ENCODE measurements at regions not wholly inside any gene's neighbourhood (a gene's known extent, or its start where the extent isn't known, plus 50 kb on each side); places are given as distances from the start of the nearest gene placed in this dataset.
"Not testable (repeated sequence)": the region's sequence is repeated elsewhere in the genome, so short reads cannot be mapped to it uniquely, and the experiment has no call there.

GRCh38 chr5:124132843-124133242 is 613.6 kb downstream of the ZNF608 start:
- DNase-seq (ENCODE audit: low spot score): no peak

- no peak for DNase-seq (ENCODE audit: low spot score)
Observed at GRCh38 chr5:124131466-124131865, 615.0 kb downstream of the ZNF608 start.

- no peak for DNase-seq (ENCODE audit: low spot score)
Observed at GRCh38 chr5:124130816-124131215, 615.6 kb downstream of the ZNF608 start.

GRCh38 chr5:124128867-124129266 is 616.9 kb downstream of the CSNK1G3 start:
- DNase-seq (ENCODE audit: low spot score): no peak

GRCh38 chr5:124126504-124127217 is 614.7 kb downstream of the CSNK1G3 start:
- DNase-seq (ENCODE audit: low spot score): no peak

GRCh38 chr5:124124711-124125229 is 612.8 kb downstream of the CSNK1G3 start:
- peak; percentile 82 for DNase-seq (ENCODE audit: low spot score)

GRCh38 chr5:124121198-124121597 is 609.2 kb downstream of the CSNK1G3 start:
- no peak for DNase-seq (ENCODE audit: low spot score)

DNA sequence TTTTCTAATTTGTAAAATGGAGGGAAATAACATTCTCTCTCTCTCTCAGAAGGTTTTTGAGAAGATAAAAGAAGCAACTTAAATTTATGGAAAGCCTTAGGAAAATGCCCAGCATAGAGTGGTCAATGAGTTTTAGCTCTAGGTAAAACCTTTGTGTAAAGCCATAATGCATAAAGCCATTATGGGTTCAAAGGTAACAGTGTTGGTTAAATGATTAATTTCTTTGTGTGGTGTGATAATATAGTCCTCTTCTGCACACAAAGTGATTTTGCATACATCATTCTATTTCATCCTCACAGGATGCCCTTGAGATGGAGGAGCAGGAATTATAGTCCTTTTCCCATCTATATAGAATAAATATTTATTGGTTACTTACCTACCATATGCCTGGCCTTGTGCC is 602.9 kb downstream of the CSNK1G3 start:
- DNase-seq (ENCODE audit: low spot score): no peak

DNA sequence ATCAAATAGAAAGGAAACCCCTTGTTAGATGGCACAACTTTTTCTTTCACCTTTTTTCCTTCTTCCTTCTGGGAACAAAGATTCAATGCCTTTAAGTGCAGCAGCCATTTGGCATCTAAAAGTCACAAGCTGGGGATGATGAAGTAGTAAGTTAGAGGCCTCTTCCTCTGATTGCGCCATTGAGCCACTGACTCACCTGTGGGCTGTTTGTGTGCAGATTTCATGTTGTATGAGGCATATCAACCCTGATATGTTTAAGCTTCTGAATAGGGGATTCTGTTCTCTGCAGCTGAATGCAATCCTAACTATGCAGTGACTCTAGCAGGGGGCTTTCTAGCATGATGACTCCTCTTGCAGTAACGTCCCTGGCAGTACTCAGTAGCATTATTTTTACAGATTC is 599.9 kb downstream of the CSNK1G3 start:
- DNase-seq (ENCODE audit: low spot score): no peak

DNA sequence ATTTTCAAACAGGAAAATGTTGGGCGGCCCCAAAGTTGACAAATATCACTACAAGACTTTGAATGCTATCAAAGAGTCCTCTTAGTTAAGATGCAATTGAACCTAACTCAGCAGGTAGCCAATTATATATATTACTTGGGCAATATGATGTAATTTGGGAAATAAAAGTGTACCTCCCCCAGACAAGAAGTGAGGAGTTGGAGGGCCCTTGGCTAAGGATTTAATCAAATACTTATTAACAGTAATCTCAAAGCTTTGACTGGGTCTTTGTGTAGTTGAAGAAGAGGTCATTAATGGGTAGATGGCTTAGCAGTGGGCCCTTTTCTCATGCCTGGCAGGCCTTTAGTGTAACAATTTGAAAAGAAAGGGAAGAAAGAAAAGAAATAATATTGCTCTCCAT is 599.0 kb downstream of the CSNK1G3 start:
- no peak for DNase-seq (ENCODE audit: low spot score)

- no peak for DNase-seq (ENCODE audit: low spot score)
Observed at GRCh38 chr5:124105326-124105725, 593.3 kb downstream of the CSNK1G3 start.

- no peak for DNase-seq (ENCODE audit: low spot score)
Observed at GRCh38 chr5:124104821-124105220, 592.8 kb downstream of the CSNK1G3 start.

DNA sequence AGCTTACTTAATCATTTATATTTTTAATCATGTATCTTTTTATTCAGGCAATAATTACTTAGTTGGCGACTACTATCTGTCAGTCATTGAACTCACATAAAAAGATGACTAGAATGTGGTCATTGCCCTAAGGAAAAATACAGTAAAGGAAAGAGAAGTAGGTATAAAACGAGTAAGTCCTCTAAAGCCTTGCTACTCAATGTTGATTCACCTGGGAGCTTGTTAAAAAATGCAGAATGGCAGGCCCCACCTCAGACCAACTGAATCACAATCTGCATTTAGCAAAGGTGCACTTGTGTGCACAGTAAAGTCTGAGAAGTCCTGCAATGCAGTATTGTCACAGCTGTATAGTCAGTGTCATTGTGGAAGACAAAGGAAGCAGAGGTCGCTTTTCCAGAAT is 592.4 kb downstream of the CSNK1G3 start:
- DNase-seq (ENCODE audit: low spot score): no peak

DNA sequence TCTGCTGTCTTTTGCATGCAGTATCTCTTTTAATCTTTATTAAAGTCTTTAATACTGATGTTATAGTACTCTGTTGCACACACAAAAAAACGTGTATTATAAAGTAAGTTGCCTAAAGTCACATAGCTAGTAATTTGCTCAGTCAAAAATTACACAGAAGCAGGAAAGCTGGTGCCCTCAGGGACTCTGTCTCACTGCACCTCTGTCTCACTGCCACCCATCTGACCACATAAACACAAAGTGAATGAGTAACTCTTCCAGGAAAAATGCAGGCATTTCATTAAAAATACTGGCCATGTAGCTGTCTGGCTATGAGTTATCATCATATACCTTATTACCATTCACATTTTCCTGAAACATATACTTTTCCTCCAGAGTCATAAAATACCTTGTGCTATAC is 591.7 kb downstream of the CSNK1G3 start:
- DNase-seq (ENCODE audit: low spot score): no peak

DNA sequence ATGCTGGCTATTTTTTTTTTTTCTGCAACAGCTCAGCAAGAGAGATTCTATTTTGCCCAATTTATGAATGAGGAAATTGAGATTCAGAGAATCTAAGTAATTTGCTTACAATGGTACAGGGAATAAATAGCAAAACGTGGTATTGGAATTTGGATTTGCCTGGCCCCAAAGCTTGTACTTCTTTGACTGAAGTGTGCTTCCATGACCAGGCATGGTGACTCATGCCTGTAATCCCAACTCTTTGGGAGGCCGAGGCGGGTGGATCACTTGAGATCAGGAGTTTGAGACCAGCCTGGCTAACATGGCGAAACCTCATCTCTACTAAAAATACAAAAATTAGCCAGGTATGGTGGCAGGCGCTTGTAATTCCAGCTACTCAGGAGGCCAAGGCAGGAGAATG is 591.1 kb downstream of the CSNK1G3 start:
- not testable (repeated sequence) for DNase-seq (ENCODE audit: low spot score)

- DNase-seq (ENCODE audit: low spot score): no peak
Observed at GRCh38 chr5:124102486-124102885, 590.5 kb downstream of the CSNK1G3 start.

GRCh38 chr5:124093658-124094057 is 581.7 kb downstream of the CSNK1G3 start:
- DNase-seq (ENCODE audit: low spot score): no peak

- DNase-seq (ENCODE audit: low spot score): no peak
Observed at GRCh38 chr5:124090115-124090514, 578.1 kb downstream of the CSNK1G3 start.

DNA sequence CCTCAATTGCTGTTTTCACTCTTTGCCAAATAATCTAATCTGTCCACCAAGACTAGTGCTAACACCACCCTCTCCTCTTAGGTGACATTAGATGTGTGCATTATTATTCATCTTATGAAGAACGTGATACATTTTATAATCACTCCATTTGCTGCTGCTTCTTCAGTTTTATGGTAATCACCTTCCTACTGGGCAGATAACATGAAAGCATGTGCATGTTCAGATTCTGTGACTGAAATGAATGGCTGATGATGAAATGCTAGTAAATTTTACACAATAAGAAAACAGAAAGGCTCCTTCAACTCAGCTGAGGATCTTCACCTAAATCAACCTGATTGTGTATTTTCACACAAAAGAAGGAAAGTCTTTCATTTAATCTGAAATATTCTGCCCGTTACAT is 577.6 kb downstream of the CSNK1G3 start:
- no peak for DNase-seq (ENCODE audit: low spot score)

- DNase-seq (ENCODE audit: low spot score): no peak
Observed at GRCh38 chr5:124088289-124089032, 576.5 kb downstream of the CSNK1G3 start.

DNA sequence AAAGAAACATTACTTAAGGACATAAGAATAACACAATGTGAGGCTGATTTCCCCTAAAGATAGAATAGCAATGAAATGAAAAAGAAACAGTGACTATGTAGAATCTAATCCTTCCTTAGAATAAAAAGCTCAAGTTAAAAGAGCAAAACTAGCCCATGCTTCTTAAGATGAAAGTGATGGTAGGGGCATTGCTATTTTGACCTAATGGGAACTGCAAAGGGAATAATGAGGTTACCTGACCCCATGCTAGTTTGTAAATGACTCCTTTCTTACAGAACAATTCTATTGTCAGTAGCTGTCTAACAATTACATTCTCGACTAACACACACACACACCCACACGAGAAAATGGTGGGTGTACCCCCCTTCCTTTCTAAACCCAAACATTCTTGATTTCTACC is 575.8 kb downstream of the CSNK1G3 start:
- no peak for DNase-seq (ENCODE audit: low spot score)

DNA sequence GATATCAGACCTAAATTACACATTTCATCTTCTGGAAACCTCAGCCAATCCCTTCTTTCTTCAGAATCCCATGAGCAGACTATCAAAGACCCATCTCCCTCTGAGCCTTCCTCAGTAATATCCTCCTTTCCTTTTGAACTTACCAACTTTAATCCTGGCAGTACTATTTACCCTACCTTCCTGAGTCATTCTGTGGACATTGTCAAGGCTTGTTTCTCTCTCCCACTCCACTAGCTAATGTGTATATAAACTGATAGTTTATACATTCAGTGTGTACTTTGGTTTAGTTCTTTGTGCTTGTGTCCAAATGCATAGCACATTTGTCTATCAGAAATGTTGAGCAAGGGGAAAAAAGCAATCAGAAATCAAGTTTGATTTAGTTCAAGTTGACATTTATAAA is 568.3 kb downstream of the CSNK1G3 start:
- DNase-seq (ENCODE audit: low spot score): no peak

DNA sequence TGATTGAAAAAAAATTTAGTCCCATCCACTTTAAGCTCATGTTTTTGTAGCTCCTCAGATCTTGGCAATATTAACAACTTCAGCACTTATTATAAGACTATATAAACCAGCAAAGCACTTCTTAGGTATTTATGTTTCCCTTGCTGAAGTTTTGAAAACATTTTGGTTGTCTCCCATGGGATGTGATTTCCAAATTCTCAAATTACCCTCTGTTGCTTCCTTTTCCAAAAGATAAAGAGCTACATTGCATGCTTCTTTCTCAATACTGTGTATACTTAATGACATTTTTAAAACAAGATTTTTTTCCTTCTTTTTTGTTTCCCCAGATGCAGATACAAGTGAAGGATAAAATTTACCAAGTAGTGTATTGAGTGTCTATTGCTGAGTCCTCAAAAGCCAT is 567.1 kb downstream of the CSNK1G3 start:
- no peak for DNase-seq (ENCODE audit: low spot score)

Data from umbilical cord (tissue), 1 donor.